ENCODE measurements at regions not wholly inside any gene's neighbourhood (a gene's known extent, or its start where the extent isn't known, plus 50 kb on each side); places are given as distances from the start of the nearest gene placed in this dataset.
"Not testable (repeated sequence)": the region's sequence is repeated elsewhere in the genome, so short reads cannot be mapped to it uniquely, and the experiment has no call there.

DNA sequence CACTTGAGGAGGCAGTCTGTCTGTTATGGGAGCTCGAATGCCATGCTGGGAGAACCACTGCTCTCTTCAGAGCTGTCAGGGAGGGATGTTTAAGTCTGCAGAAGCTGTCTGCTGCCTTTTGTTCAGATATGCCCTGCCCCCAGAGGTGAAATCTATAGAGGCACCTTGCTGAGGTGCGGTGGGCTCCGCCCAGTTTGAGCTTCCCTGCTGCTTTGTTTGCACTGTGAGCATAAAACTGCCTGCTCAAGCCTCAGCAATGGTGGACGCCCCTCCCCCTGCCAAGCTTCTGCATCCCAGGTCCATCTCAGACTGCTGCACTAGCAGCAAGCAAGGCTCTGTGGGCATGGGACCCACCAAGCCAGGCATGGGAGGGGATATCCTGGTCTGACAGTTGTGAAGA is 247.5 kb downstream of the LMX1A start:
- no peak for TF ChIP-seq POLR2A (IDR thresholded peaks at IDR 0.05; ENCODE audit: low read depth, low read length)
- TF ChIP-seq EZH2 (IDR thresholded peaks at IDR 0.05; ENCODE audit: borderline replicate concordance, low read depth, low read length, severe bottlenecking), result no peak
- TF ChIP-seq JUN (IDR thresholded peaks at IDR 0.05; ENCODE audit: borderline replicate concordance, insufficient read depth, insufficient read length, low read depth), result no peak
- TF ChIP-seq POLR2AphosphoS5 (IDR thresholded peaks at IDR 0.05; ENCODE audit: insufficient read depth, low read depth, low read length), result no peak
- TF ChIP-seq GATA2 (IDR thresholded peaks at IDR 0.05; ENCODE audit: insufficient read depth, insufficient read length, low read depth, low read length), result no peak
- TF ChIP-seq, protein P1, sequence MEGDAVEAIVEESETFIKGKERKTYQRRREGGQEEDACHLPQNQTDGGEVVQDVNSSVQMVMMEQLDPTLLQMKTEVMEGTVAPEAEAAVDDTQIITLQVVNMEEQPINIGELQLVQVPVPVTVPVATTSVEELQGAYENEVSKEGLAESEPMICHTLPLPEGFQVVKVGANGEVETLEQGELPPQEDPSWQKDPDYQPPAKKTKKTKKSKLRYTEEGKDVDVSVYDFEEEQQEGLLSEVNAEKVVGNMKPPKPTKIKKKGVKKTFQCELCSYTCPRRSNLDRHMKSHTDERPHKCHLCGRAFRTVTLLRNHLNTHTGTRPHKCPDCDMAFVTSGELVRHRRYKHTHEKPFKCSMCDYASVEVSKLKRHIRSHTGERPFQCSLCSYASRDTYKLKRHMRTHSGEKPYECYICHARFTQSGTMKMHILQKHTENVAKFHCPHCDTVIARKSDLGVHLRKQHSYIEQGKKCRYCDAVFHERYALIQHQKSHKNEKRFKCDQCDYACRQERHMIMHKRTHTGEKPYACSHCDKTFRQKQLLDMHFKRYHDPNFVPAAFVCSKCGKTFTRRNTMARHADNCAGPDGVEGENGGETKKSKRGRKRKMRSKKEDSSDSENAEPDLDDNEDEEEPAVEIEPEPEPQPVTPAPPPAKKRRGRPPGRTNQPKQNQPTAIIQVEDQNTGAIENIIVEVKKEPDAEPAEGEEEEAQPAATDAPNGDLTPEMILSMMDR (IDR thresholded peaks at IDR 0.05; ENCODE audit: extremely low read depth in 1 of 2, insufficient read depth in 1 of 2, low read depth in 1 of 2, low read length in 2 of 2), result no peak
- TF ChIP-seq FOS (IDR thresholded peaks at IDR 0.05; ENCODE audit: borderline replicate concordance, insufficient read depth, low read length), result no peak
- no peak for TF ChIP-seq MYC (IDR thresholded peaks at IDR 0.05; ENCODE audit: low read depth, low read length)
- TF ChIP-seq MAX (IDR thresholded peaks at IDR 0.05; ENCODE audit: insufficient read depth, insufficient read length), result no peak
- Histone ChIP-seq H3K9me1 (replicated peaks; ENCODE audit: control insufficient read depth, extremely low read depth, insufficient read depth, low read length) (no peaks in the 10 kb centered on the region), H3K27ac (ENCODE audit: insufficient read depth, low read depth, low read length) (no peak overlapping the region), H3K9ac (replicated peaks; ENCODE audit: extremely low read depth, insufficient read depth, low read length) (no peak overlapping the region), H4K20me1 (replicated peaks; ENCODE audit: control insufficient read depth, extremely low read depth, insufficient read depth, low read length) (no peaks in the 10 kb centered on the region), H3K9me3 (replicated peaks; ENCODE audit: control insufficient read depth, insufficient read depth, low read length) (no peaks in the 10 kb centered on the region), H2AFZ (ENCODE audit: low read depth, low read length) (no peak overlapping the region), H3K4me3 (replicated peaks in 1 of 3; ENCODE audit: insufficient read depth in 1 of 3, low read depth in 1 of 3, low read length in 3 of 3) (no peak overlapping the region), H3K4me1 (ENCODE audit: control insufficient read depth, extremely low read depth, insufficient read depth, low read length) (no peaks in the 10 kb centered on the region), H3K4me2 (ENCODE audit: insufficient read depth, low read length) (no peak overlapping the region), H3K79me2 (ENCODE audit: control insufficient read depth, insufficient read depth, low read length) (no peaks in the 10 kb centered on the region), H3K36me3 (ENCODE audit: control insufficient read depth in 2 of 2, extremely low read depth in 1 of 2, insufficient read depth in 2 of 2, low read length in 2 of 2) (no peaks in the 10 kb centered on the region), H3K27me3 (ENCODE audit: control insufficient read depth in 2 of 2, insufficient read depth in 2 of 2, low read length in 2 of 2) (no peaks in the 10 kb centered on the region)
- no TSS peak for BruUV-seq (replicated peaks)
- intact Hi-C loops (cut with micrococcal nuclease) (no loop called here), dilution Hi-C loops (cut with MboI; ENCODE audit: extremely low pct_ligation_motif_present, low sequenced_read_pairs) (no loop called here)
- ChIA-PET CTCF (no interaction called here), POLR2A (no interaction called here)
- DNase-seq (ENCODE audit: low read depth, low spot score) (no peak), FAIRE-seq (no peak)

DNA sequence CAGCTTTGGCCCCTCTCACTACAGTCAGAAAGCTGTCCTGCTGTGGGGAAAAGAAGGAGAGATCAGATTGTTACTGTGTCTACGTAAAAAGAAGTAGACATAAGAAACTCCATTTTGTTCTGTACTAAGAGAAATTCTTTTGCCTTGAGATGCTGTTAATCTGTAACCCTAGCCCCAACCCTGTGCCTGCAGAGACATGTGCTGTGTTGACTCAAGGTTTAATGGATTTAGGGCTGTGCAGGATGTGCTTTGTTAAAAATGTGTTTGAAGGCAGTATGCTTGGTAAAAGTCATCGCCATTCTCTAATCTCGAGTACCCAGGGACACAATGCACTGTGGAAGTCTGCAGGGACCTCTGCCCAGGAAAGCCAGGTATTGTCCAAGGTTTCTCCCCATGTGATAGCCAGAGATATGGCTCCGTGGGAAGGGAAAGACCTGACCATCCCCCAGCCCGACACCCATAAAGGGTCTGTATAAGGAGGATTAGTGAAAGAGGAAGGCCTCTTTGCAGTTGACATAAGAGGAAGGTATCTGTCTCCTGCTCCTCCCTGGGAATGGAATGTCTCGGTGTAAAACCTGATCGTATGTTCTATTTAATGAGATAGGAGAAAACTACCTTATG is 263.9 kb downstream of the LMX1A start:
- H3K79me2 ChIP-seq (ENCODE audit: control insufficient read depth, insufficient read depth, low read length); H3K9ac ChIP-seq (replicated peaks; ENCODE audit: extremely low read depth, insufficient read depth, low read length); H4K20me1 ChIP-seq (replicated peaks; ENCODE audit: control insufficient read depth, extremely low read depth, insufficient read depth, low read length); H3K36me3 ChIP-seq (ENCODE audit: control insufficient read depth in 2 of 2, extremely low read depth in 1 of 2, insufficient read depth in 2 of 2, low read length in 2 of 2); H3K27me3 ChIP-seq (ENCODE audit: control insufficient read depth in 2 of 2, insufficient read depth in 2 of 2, low read length in 2 of 2); H3K27ac ChIP-seq (ENCODE audit: insufficient read depth, low read depth, low read length); H3K4me3 ChIP-seq (replicated peaks in 1 of 3; ENCODE audit: insufficient read depth in 1 of 3, low read depth in 1 of 3, low read length in 3 of 3); BruUV-seq (replicated peaks); FAIRE-seq; H3K9me1 ChIP-seq (replicated peaks; ENCODE audit: control insufficient read depth, extremely low read depth, insufficient read depth, low read length); POLR2A ChIA-PET; H3K9me3 ChIP-seq (replicated peaks; ENCODE audit: control insufficient read depth, insufficient read depth, low read length); CTCF ChIA-PET; H2AFZ ChIP-seq (ENCODE audit: low read depth, low read length); DNase-seq (ENCODE audit: low read depth, low spot score); H3K4me2 ChIP-seq (ENCODE audit: insufficient read depth, low read length); intact Hi-C loops (cut with micrococcal nuclease); dilution Hi-C loops (cut with MboI; ENCODE audit: extremely low pct_ligation_motif_present, low sequenced_read_pairs); H3K4me1 ChIP-seq (ENCODE audit: control insufficient read depth, extremely low read depth, insufficient read depth, low read length): not testable (repeated sequence)

All from endothelial cell of umbilical vein (primary cell).